ENCODE measurements at regions not wholly inside any gene's neighbourhood (a gene's known extent, or its start where the extent isn't known, plus 50 kb on each side); places are given as distances from the start of the nearest gene placed in this dataset.

GRCh38 chrX:140948827-140949226 lies 53.6 kb upstream of the SPANXB1 start:
- Histone ChIP-seq H3K36me3 (no peaks in the 10 kb centered on the region), H3K27ac (no peak overlapping the region), H3K9me3 (no peaks in the 10 kb centered on the region), H3K4me1 (no peaks in the 10 kb centered on the region), H3K27me3 (peaks cover 0 to 12% of the 10 kb centered on the region in 2 donors), H3K4me3 (no peak overlapping the region)
- TF ChIP-seq POLR2A (IDR thresholded peaks at IDR 0.05) (no peak), CTCF (IDR thresholded peaks at IDR 0.05) (no peak)
- intact Hi-C loops (cut with DNase I; ENCODE audit: low total_unique reads) = no loop called here
- no peak for DNase-seq (ENCODE audit: low spot score in 2 of 2)

DNA sequence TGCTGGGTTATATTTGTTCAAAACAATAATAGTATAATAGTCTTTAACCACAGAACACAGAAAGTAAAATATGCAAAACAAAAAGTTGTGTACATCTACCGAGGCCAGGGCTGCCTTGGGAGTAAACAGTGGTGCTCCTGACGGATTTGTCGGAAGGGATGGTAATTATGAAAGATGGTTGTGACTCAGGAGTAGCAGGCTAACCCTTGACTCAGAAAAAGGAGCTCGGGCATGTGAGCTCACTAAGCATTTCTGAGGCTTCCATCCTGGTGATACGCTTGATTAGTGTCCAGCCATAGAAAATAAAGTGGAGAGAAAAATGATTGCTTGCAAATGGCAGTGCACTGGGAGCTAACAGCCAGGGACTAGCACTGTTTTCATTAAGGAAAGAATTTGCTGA lies 53.2 kb upstream of the SPANXB1 start:
- Histone ChIP-seq H3K9me3 (no peaks in the 10 kb centered on the region), H3K27me3 (peaks cover 0 to 12% of the 10 kb centered on the region in 2 donors), H3K36me3 (no peaks in the 10 kb centered on the region), H3K4me1 (no peaks in the 10 kb centered on the region), H3K27ac (no peak overlapping the region), H3K4me3 (no peak overlapping the region)
- intact Hi-C loops (cut with DNase I; ENCODE audit: low total_unique reads) = no loop called here
- TF ChIP-seq POLR2AphosphoS5 (IDR thresholded peaks at IDR 0.05) = no peak
- no peak for TF ChIP-seq POLR2A (IDR thresholded peaks at IDR 0.05)
- no peak for DNase-seq (ENCODE audit: low spot score in 2 of 2)

Measured in breast epithelium (tissue), 4 donors.